OCI-LY3 (cell line): ENCODE measurements at regions not wholly inside any gene's neighbourhood (a gene's known extent, or its start where the extent isn't known, plus 50 kb on each side); places are given as distances from the start of the nearest gene placed in this dataset.

Source experiments
- CTCF ChIP-seq: fragments of 200-600, 300-600 bp; sonication (generic); IDR thresholded peaks from 2 replicates; pipeline ENCODE4 v1.5.1; 2014; ENCODE audit warnings: antibody characterized with exemption, low read length, low read depth
- EZH2phosphoT487 ChIP-seq: fragments of 200-600 bp; shearing (Covaris generic); IDR thresholded peaks from 2 replicates; pipeline ENCODE4 v1.6.1; 2018; ENCODE audit warnings: antibody characterized with exemption, mixed run types, low read depth

GRCh38 chr15:47432826-47433225 is 284.5 kb upstream of the SEMA6D start:
- TF ChIP-seq CTCF (no peak), EZH2phosphoT487 (no peak)
